SK-N-SH (cell line): ENCODE measurements at regions not wholly inside any gene's neighbourhood (a gene's known extent, or its start where the extent isn't known, plus 50 kb on each side); places are given as distances from the start of the nearest gene placed in this dataset.

Source experiments
- CTCF ChIA-PET: fragments of 300-600, 350-600 bp; formaldehyde crosslinking; extraction: SDS; loops from one replicate; lab custom pipeline; 2021; lab: Yijun Ruan, JAX
- POLR2A ChIA-PET: fragments of 350-600 bp; sonication (Branson Sonifier 250); formaldehyde crosslinking; extraction: SDS; loops from one replicate; lab custom pipeline; 2020; ENCODE audit warnings: antibody characterized with exemption, inconsistent platforms; lab: Yijun Ruan, JAX
- DNase-seq: peaks from one replicate; pipeline ENCODE4 v3.0.0; 2012
- H2AFZ ChIP-seq: fragments of 200-600 bp; sonication (generic); 2 replicates; pipeline ENCODE4 v1.8.1; 2016; ENCODE audit warnings: antibody characterized with exemption, mild to moderate bottlenecking, low read depth
- H3F3A ChIP-seq: fragments of 200-600 bp; sonication (generic); replicated peaks from 2 replicates; pipeline ENCODE3; 2016; ENCODE audit warnings: antibody characterized with exemption, mild to moderate bottlenecking; ENCODE audit not compliant: insufficient read depth
- H3K27ac ChIP-seq, 2 experiments: fragments of 200-500 bp in 1 of 2; fragments of 200-600 bp in 1 of 2; sonication (Bioruptor generic) in 1 of 2; sonication (generic), shearing (Covaris generic) in 1 of 2; 2 replicates each; pipeline versions ENCODE4 v1.5.1 to v1.6.1; 2014 to 2016; ENCODE audit warnings: low read depth in 2 of 2, inconsistent platforms in 1 of 2, low read length in 1 of 2, mild to moderate bottlenecking in 1 of 2, mixed read lengths in 1 of 2
- H3K27me3 ChIP-seq: fragments of 200-600 bp; sonication (generic), shearing (Covaris generic); 2 replicates; pipeline ENCODE4 v1.6.1; 2016; ENCODE audit warnings: mixed run types; ENCODE audit not compliant: insufficient read depth
- H3K36me3 ChIP-seq, 2 experiments: fragments of 200-500 bp in 1 of 2; fragments of 200-600 bp in 1 of 2; sonication (Bioruptor generic) in 1 of 2; sonication (generic) in 1 of 2; replicated peaks in 1 of 2; 2 replicates each; pipeline versions ENCODE3 to v1.5.1; 2014 to 2016; ENCODE audit warnings: low read length in 1 of 2, mild to moderate bottlenecking in 1 of 2; ENCODE audit not compliant: insufficient read depth in 2 of 2, control insufficient read depth in 1 of 2
- H3K4me1 ChIP-seq, 2 experiments: fragments of 200-500 bp in 1 of 2; fragments of 200-600 bp in 1 of 2; sonication (Bioruptor generic) in 1 of 2; sonication (generic), shearing (Covaris generic) in 1 of 2; 2 replicates each; pipeline versions ENCODE4 v1.5.1 to v1.6.1; 2014 to 2016; ENCODE audit warnings: low read depth in 1 of 2, low read length in 1 of 2, mixed run types in 1 of 2; ENCODE audit not compliant: insufficient read depth in 2 of 2, control insufficient read depth in 1 of 2
- H3K4me2 ChIP-seq: fragments of 200-600 bp; sonication (generic), shearing (Covaris generic); 2 replicates; pipeline ENCODE4 v1.6.1; 2017; ENCODE audit warnings: mixed run types
- H3K4me3 ChIP-seq, 2 experiments: fragments of 200-500 bp in 1 of 2; fragments of 200-600 bp in 1 of 2; sonication (Bioruptor generic) in 1 of 2; sonication (generic), shearing (Covaris generic) in 1 of 2; 2 replicates each; pipeline versions ENCODE4 v1.5.1 to v1.8.1; 2014 to 2016; ENCODE audit warnings: low read depth in 2 of 2, inconsistent platforms in 1 of 2, low read length in 1 of 2, mild to moderate bottlenecking in 1 of 2, mixed read lengths in 1 of 2, moderate library complexity in 1 of 2
- H3K79me2 ChIP-seq: fragments of 200-600 bp; sonication (generic); 2 replicates; pipeline ENCODE4 v1.8.1; 2017; ENCODE audit warnings: mild to moderate bottlenecking; ENCODE audit not compliant: insufficient read depth
- H3K9ac ChIP-seq: fragments of 200-600 bp; sonication (generic); 2 replicates; pipeline ENCODE4 v1.6.1; 2017; ENCODE audit warnings: mixed run types
- H3K9me2 ChIP-seq: fragments of 200-600 bp; sonication (generic); 2 replicates; pipeline ENCODE4 v1.6.1; 2017; ENCODE audit warnings: mixed run types
- H3K9me3 ChIP-seq: fragments of 200-600 bp; sonication (generic); 2 replicates; pipeline ENCODE4 v1.6.1; 2017; ENCODE audit warnings: mixed run types, mild to moderate bottlenecking, moderate library complexity
- H4K20me1 ChIP-seq: fragments of 200-600 bp; sonication (generic); 2 replicates; pipeline ENCODE4 v1.6.1; 2017; ENCODE audit warnings: mild to moderate bottlenecking, mixed run types; ENCODE audit not compliant: insufficient read depth
- ELF1 ChIP-seq: IDR thresholded peaks from 2 replicates; pipeline ENCODE4 v1.4.0; 2012
- EP300 ChIP-seq, 2 experiments: IDR thresholded peaks; 2 replicates each; pipeline versions ENCODE4 v1.4.0 to v1.6.1; 2012; ENCODE audit warnings: borderline replicate concordance in 1 of 2, low read depth in 1 of 2, low read length in 1 of 2
- EZH2phosphoT487 ChIP-seq: fragments of 200-600 bp; sonication (generic); IDR thresholded peaks from 2 replicates; pipeline ENCODE4 v1.6.1; 2017; ENCODE audit warnings: low read depth, mixed run types, mild to moderate bottlenecking, antibody characterized with exemption, moderate library complexity, borderline replicate concordance
- FOSL2 ChIP-seq: IDR thresholded peaks from 2 replicates; pipeline ENCODE4 v1.4.0; 2012; ENCODE audit warnings: low read depth, mild to moderate bottlenecking, moderate library complexity, borderline replicate concordance
- FOXJ3 ChIP-seq: sonication (generic); formaldehyde crosslinking; IDR thresholded peaks from 2 replicates; pipeline ENCODE4 v1.5.1; 2020; ENCODE audit warnings: mild to moderate bottlenecking, missing genetic modification reagents
- GATA2 ChIP-seq: sonication (generic); formaldehyde crosslinking; IDR thresholded peaks from 2 replicates; pipeline ENCODE4 v1.5.0; 2020; ENCODE audit warnings: mild to moderate bottlenecking, missing genetic modification reagents
- NRF1 ChIP-seq: IDR thresholded peaks from 2 replicates; pipeline ENCODE4 v1.6.1; 2012; ENCODE audit warnings: low read depth, mild to moderate bottlenecking, low read length
- POLR2AphosphoS5 ChIP-seq: IDR thresholded peaks from 2 replicates; pipeline ENCODE4 v1.6.1; 2012; ENCODE audit warnings: low read depth, low read length
- RAD21 ChIP-seq: IDR thresholded peaks from 2 replicates; pipeline ENCODE4 v1.6.1; 2012; ENCODE audit warnings: mild to moderate bottlenecking, low read length
- RFX5 ChIP-seq: IDR thresholded peaks from 2 replicates; pipeline ENCODE4 v1.6.1; 2012; ENCODE audit warnings: mild to moderate bottlenecking, improper control_type of control experiment, low read length
- USF1 ChIP-seq: IDR thresholded peaks from 2 replicates; pipeline ENCODE4 v1.4.0; 2012; ENCODE audit warnings: low read depth, borderline replicate concordance
- YY1 ChIP-seq: IDR thresholded peaks from 2 replicates; pipeline ENCODE4 v1.4.0; 2012; ENCODE audit warnings: low read depth, mild to moderate bottlenecking
- WGBS: methylation state at CpG from one replicate; pipeline ENCODE4 v1.1.6; 2017; ENCODE audit warnings: low lambda C conversion rate; 5-methylcytosine and 5-hydroxymethylcytosine counted together
- TF ChIP-seq, protein P1 (sequence below): IDR thresholded peaks from 2 replicates; pipeline ENCODE4 v1.6.1; 2012; ENCODE audit warnings: mild to moderate bottlenecking, low read depth, low read length, moderate library complexity
- TF ChIP-seq, protein P2 (sequence below): IDR thresholded peaks from 2 replicates; pipeline ENCODE4; 2012

DNA sequence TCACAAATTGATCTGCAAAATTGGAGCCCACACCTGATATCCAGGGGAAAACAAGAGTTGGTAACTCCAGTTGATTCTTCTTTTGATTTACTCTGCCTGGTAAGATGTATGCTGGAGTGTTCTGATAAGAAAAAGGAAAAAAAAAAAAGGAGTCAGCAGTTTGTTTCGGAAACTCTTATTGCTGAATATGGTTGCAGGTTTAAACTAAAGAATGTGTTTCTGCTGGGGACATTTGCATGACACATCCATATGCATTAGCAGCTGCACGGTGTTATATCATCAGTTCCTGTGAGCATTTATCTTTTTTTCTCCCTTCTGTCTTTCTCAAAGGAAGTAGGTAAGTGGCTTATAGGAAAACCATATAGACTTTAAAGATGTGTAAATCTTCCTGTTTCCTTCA lies 418.5 kb upstream of the ESRRG start (continued):
- TF ChIP-seq, protein P1, sequence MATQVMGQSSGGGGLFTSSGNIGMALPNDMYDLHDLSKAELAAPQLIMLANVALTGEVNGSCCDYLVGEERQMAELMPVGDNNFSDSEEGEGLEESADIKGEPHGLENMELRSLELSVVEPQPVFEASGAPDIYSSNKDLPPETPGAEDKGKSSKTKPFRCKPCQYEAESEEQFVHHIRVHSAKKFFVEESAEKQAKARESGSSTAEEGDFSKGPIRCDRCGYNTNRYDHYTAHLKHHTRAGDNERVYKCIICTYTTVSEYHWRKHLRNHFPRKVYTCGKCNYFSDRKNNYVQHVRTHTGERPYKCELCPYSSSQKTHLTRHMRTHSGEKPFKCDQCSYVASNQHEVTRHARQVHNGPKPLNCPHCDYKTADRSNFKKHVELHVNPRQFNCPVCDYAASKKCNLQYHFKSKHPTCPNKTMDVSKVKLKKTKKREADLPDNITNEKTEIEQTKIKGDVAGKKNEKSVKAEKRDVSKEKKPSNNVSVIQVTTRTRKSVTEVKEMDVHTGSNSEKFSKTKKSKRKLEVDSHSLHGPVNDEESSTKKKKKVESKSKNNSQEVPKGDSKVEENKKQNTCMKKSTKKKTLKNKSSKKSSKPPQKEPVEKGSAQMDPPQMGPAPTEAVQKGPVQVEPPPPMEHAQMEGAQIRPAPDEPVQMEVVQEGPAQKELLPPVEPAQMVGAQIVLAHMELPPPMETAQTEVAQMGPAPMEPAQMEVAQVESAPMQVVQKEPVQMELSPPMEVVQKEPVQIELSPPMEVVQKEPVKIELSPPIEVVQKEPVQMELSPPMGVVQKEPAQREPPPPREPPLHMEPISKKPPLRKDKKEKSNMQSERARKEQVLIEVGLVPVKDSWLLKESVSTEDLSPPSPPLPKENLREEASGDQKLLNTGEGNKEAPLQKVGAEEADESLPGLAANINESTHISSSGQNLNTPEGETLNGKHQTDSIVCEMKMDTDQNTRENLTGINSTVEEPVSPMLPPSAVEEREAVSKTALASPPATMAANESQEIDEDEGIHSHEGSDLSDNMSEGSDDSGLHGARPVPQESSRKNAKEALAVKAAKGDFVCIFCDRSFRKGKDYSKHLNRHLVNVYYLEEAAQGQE, result no peak
- TF ChIP-seq ELF1 (no peak), EZH2phosphoT487 (no peak), RAD21 (no peak), YY1 (no peak)
- TF ChIP-seq, all 33 proteins: peak for 0

DNA sequence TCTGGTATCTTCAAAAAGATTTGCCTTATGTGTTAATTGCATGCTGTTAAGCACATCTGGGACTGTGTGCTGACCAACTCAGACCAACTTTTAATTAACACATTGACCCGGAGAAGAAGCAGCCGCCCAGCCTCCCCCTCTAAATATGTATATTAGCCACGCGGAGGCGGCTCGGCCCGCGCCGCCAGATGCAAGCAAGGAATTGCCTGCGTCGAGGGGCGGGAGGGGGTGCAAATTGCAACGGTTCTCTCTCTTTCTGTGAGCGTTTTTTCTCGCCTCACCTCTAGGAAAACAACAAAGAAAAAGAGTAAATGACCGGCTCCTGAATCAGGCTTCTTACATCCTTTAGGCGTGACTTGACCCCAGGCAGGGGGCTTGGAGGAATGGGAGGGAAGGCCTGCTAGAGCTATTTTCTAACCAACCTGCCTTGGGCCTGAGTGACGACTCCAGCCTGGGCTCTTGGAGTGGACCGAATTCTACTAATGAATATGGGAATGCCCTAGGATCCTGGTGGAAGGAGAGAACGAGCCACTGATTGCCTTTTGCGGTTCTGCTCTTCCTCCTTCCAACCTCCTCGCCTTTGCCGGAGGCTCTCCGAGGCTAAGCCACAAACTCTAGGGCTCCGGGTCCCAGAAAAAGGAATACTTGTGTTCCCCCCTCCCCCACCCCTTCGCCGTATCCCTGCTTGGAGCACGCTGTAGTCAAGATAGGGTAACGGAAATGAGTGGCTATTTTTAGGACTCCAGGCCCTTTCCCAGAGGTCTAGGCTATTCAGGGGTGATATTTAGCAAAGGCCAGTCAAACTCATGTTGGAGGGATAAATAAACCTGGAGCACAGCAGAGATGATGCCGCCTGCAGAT lies 417.0 kb upstream of the ESRRG start:
- Histone ChIP-seq H3K9me3 (no peaks in the 10 kb centered on the region), H3K36me3 (no peaks in the 10 kb centered on the region), H3K9ac (no peak overlapping the region), H3K9me2 (no peaks in the 10 kb centered on the region), H4K20me1 (no peaks in the 10 kb centered on the region), H3K4me3 (no peak overlapping the region), H3K27me3 (no peaks in the 10 kb centered on the region), H3K4me1 (peaks cover 0 to 4% of the 10 kb centered on the region in 2 experiments; a peak in 1 of 4 replicates), H3K27ac (no peak overlapping the region), H3K4me2 (no peak overlapping the region)
- no peak for DNase-seq
- 88% methylated on average over 30 of the region's 30 CpGs for WGBS
- no peak for TF ChIP-seq GATA2 (CRISPR knock-in tag)
- no peak for TF ChIP-seq EP300 (IDR thresholded peaks at IDR 0.05; ENCODE audit: borderline replicate concordance in 1 of 2, low read depth in 1 of 2, low read length in 1 of 2)
- TF ChIP-seq, all 33 proteins: peak for 0
- Histone ChIP-seq H3F3A (no peaks in the 10 kb centered on the region), H3K79me2 (no peaks in the 10 kb centered on the region), H2AFZ (no peak overlapping the region)
- ChIA-PET CTCF (interaction anchor here (0.7 kb wide), 1 partner anchor 167 kb away, joined by 3 read pairs; no protein-coding TSS in a partner anchor), POLR2A (no interaction called here)

DNA sequence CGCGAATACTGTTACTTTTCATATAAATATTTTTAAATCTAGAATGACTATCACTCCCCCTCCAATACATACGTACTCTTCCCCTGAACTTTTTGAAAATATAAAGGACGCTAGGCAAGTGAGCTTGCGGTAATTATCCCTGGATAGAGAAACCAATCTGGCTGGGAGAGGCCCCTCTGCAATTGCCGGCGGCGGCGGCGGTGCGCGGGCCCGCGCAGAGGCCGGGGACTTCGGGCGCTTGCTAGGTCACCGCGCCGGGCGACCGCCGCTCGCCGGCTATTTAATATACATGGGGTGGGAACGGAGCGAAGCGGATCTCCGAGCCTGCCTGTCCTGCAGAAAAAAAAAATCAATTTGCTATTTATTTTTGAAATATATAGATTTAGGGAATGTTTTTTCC lies 416.3 kb upstream of the ESRRG start:
- H3K27me3 ChIP-seq, result no peaks in the 10 kb centered on the region
- 95% methylated on average over 29 of the region's 29 CpGs for WGBS
- TF ChIP-seq FOSL2, result no peak
- TF ChIP-seq EP300 (IDR thresholded peaks at IDR 0.05; ENCODE audit: borderline replicate concordance in 1 of 2, low read depth in 1 of 2, low read length in 1 of 2), result no peak
- no peak for TF ChIP-seq NRF1
- TF ChIP-seq, protein P2, sequence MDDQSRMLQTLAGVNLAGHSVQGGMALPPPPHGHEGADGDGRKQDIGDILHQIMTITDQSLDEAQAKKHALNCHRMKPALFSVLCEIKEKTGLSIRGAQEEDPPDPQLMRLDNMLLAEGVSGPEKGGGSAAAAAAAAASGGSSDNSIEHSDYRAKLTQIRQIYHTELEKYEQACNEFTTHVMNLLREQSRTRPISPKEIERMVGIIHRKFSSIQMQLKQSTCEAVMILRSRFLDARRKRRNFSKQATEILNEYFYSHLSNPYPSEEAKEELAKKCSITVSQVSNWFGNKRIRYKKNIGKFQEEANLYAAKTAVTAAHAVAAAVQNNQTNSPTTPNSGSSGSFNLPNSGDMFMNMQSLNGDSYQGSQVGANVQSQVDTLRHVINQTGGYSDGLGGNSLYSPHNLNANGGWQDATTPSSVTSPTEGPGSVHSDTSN, result no peak
- TF ChIP-seq RFX5, result no peak
- TF ChIP-seq POLR2AphosphoS5, result no peak
- TF ChIP-seq GATA2 (CRISPR knock-in tag), result no peak
- TF ChIP-seq ELF1, result no peak
- TF ChIP-seq FOXJ3 (CRISPR knock-in tag), result no peak
- TF ChIP-seq, protein P1, result no peak
- TF ChIP-seq USF1, result no peak

More for the DNA sequence above, 416.3 kb upstream of the ESRRG start:
- Histone ChIP-seq H3K4me3 (no peak overlapping the region), H3K4me2 (no peak overlapping the region), H3K9ac (no peak overlapping the region), H3K9me3 (no peaks in the 10 kb centered on the region), H3K27ac (no peak overlapping the region), H3K4me1 (peaks cover 0 to 9% of the 10 kb centered on the region in 2 experiments; a peak in 1 of 4 replicates), H4K20me1 (no peaks in the 10 kb centered on the region), H3K9me2 (no peaks in the 10 kb centered on the region), H3F3A (no peaks in the 10 kb centered on the region), H3K36me3 (no peaks in the 10 kb centered on the region), H3K79me2 (no peaks in the 10 kb centered on the region), H2AFZ (no peak overlapping the region)
- ChIA-PET CTCF (interaction anchor here (0.7 kb wide), 1 partner anchor 167 kb away, joined by 3 read pairs; no protein-coding TSS in a partner anchor), POLR2A (no interaction called here)
- peak; percentile 14 for DNase-seq
